ENCODE measurements at regions not wholly inside any gene's neighbourhood (a gene's known extent, or its start where the extent isn't known, plus 50 kb on each side); places are given as distances from the start of the nearest gene placed in this dataset.

GRCh38 chr15:60162968-60163355 lies 158.9 kb downstream of the FOXB1 start:
- TF ChIP-seq CTCF (conservative IDR thresholded peaks at IDR 0.05 in 1 of 2, IDR thresholded peaks at IDR 0.05 in 1 of 2; ENCODE audit: low read depth in 1 of 2, low read length in 2 of 2), result no peak
- TF ChIP-seq EZH2 (IDR thresholded peaks at IDR 0.05; ENCODE audit: low read length, missing control alignments), result no peak

Measured in fibroblast of lung (primary cell).